OCI-LY7 (cell line): ENCODE measurements at regions not wholly inside any gene's neighbourhood (a gene's known extent, or its start where the extent isn't known, plus 50 kb on each side); places are given as distances from the start of the nearest gene placed in this dataset.

Experiments used
- EZH2phosphoT487 ChIP-seq: fragments of 200-600 bp; sonication (generic); IDR thresholded peaks from 2 replicates; pipeline ENCODE4 v1.6.1; 2018; ENCODE audit warnings: low read depth, borderline replicate concordance, mild to moderate bottlenecking, mixed run types, antibody characterized with exemption, low read length, moderate library complexity, mixed read lengths
- TF ChIP-seq, protein P1 (sequence below): fragments of 200-600 bp; sonication (generic); conservative IDR thresholded peaks from 2 replicates; pipeline ENCODE4 v1.5.1; 2014; ENCODE audit warnings: mild to moderate bottlenecking, antibody characterized with exemption, low read length, moderate library complexity, mixed read lengths

DNA sequence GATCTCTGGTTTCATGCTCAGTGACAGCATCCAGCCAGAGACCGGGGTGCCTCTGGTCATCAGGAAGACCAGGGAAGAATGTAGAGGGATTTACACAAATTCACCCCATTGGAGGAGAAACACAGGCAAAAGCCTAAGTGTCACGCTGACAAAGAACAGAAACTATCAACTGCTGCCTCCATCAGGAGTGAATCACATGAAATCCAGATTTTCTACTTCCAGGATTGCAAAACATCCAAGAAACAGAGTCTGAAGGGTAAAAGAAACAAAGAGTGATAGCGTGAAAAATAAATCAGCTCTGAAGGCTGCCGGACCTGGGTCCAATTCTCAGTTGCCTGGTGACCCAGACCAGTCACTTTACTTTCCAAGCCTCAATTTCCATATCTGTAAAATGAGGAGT is 136.1 kb upstream of the MAP1LC3B2 start:
- TF ChIP-seq, protein P1, sequence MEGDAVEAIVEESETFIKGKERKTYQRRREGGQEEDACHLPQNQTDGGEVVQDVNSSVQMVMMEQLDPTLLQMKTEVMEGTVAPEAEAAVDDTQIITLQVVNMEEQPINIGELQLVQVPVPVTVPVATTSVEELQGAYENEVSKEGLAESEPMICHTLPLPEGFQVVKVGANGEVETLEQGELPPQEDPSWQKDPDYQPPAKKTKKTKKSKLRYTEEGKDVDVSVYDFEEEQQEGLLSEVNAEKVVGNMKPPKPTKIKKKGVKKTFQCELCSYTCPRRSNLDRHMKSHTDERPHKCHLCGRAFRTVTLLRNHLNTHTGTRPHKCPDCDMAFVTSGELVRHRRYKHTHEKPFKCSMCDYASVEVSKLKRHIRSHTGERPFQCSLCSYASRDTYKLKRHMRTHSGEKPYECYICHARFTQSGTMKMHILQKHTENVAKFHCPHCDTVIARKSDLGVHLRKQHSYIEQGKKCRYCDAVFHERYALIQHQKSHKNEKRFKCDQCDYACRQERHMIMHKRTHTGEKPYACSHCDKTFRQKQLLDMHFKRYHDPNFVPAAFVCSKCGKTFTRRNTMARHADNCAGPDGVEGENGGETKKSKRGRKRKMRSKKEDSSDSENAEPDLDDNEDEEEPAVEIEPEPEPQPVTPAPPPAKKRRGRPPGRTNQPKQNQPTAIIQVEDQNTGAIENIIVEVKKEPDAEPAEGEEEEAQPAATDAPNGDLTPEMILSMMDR = no peak
- TF ChIP-seq EZH2phosphoT487 = no peak
